Mammary epithelial cell (primary cell): ENCODE measurements at regions not wholly inside any gene's neighbourhood (a gene's known extent, or its start where the extent isn't known, plus 50 kb on each side); places are given as distances from the start of the nearest gene placed in this dataset.

Source experiments
- CTCF ChIP-seq, 2 donors: IDR thresholded peaks in 1 of 2; conservative IDR thresholded peaks in 1 of 2; 2 replicates each; pipeline ENCODE4 v1.5.1; 2011 to 2012; ENCODE audit warnings: inconsistent platforms in 2 of 2, low read length in 2 of 2, mild to moderate bottlenecking in 2 of 2, control low read depth in 1 of 2, low read depth in 1 of 2; ENCODE audit not compliant: insufficient read depth in 1 of 2; ENCODE audit errors: extremely low read depth in 1 of 2
- EZH2 ChIP-seq: IDR thresholded peaks from 2 replicates; pipeline ENCODE4 v1.6.1; 2012; ENCODE audit warnings: low read length, inconsistent platforms, borderline replicate concordance

- TF ChIP-seq CTCF (conservative IDR thresholded peaks at IDR 0.05 in 1 of 2, IDR thresholded peaks at IDR 0.05 in 1 of 2; ENCODE audit: extremely low read depth in 1 of 2, insufficient read depth in 1 of 2, low read depth in 1 of 2, low read length in 2 of 2), result no peak
- no peak for TF ChIP-seq EZH2
These were observed 300.9 kb upstream of the SOX2 start for GRCh38 chr3:181410870-181411269.
